ENCODE measurements at regions not wholly inside any gene's neighbourhood (a gene's known extent, or its start where the extent isn't known, plus 50 kb on each side); places are given as distances from the start of the nearest gene placed in this dataset.

GRCh38 chr7:19526639-19527038 lies 182.2 kb downstream of the POLR1F start:
- no peaks in the 10 kb centered on the region for H3K79me2 ChIP-seq (ENCODE audit: control insufficient read depth in 1 of 2, insufficient read depth in 2 of 2, low read length in 2 of 2)
- no peak overlapping the region for H2BK20ac ChIP-seq (ENCODE audit: low read length)
- POLR2A ChIA-PET (ENCODE audit: partially characterized antibody), result no interaction called here
- H2AFZ ChIP-seq (ENCODE audit: low read length), result no peak overlapping the region
- H3K14ac ChIP-seq (ENCODE audit: insufficient read length), result no peak overlapping the region
- no peak overlapping the region for H2AK5ac ChIP-seq (ENCODE audit: low read depth, low read length)
- no peak overlapping the region for H3K56ac ChIP-seq (replicated peaks; ENCODE audit: insufficient read length, low read depth, low read length)
- no peak overlapping the region for H4K8ac ChIP-seq (ENCODE audit: extremely low read depth, insufficient read depth, low read length)
- no peaks in the 10 kb centered on the region for H4K20me1 ChIP-seq (replicated peaks in 1 of 2; ENCODE audit: control insufficient read depth in 1 of 2, insufficient read depth in 2 of 2, low read length in 2 of 2)
- H3K27ac ChIP-seq (ENCODE audit: low read depth, low read length), result no peak overlapping the region
- H3K9ac ChIP-seq (replicated peaks in 1 of 4; ENCODE audit: extremely low read depth in 1 of 4, low read depth in 3 of 4, low read length in 3 of 4), result no peak overlapping the region
- no peak overlapping the region for H2BK12ac ChIP-seq (ENCODE audit: low read depth, low read length)
- H2BK15ac ChIP-seq (ENCODE audit: low read length), result no peak overlapping the region
- H3K27me3 ChIP-seq (replicated peaks in 1 of 4; ENCODE audit: control insufficient read depth in 3 of 4, extremely low read depth in 1 of 4, insufficient read depth in 3 of 4, low read length in 3 of 4), result no peaks in the 10 kb centered on the region
- H3K4ac ChIP-seq (replicated peaks; ENCODE audit: insufficient read length, low read depth, low read length), result no peak overlapping the region
- WGBS, 2 experiments (ENCODE audit: extremely low coverage in 1 of 2, insufficient coverage in 1 of 2, insufficient read length in 1 of 2, insufficient replicate concordance in 2 of 2, low coverage in 1 of 2, low lambda C conversion rate in 2 of 2, missing lambda C conversion rate in 1 of 2), result 85% methylated on average over 2 of the region's 2 CpGs; no CpG with 5 or more reads in 1 of the 2 experiments
- no peaks in the 10 kb centered on the region for H3K79me1 ChIP-seq (ENCODE audit: low read depth, low read length)
- H2BK120ac ChIP-seq (replicated peaks; ENCODE audit: low read depth, low read length), result no peak overlapping the region
- H4K5ac ChIP-seq (ENCODE audit: insufficient read length, low read depth, low read length), result no peak overlapping the region
- no peak overlapping the region for H3K18ac ChIP-seq (ENCODE audit: extremely low read depth, low read length)
- no peak overlapping the region for H3K23ac ChIP-seq (ENCODE audit: insufficient read length)
- FAIRE-seq (no peak), DNase-seq (ENCODE audit: low read depth in 1 of 2, low spot score in 2 of 2) (no peak)
- no peak overlapping the region for H4K91ac ChIP-seq (replicated peaks; ENCODE audit: insufficient read length, low read length)
- H2BK5ac ChIP-seq (ENCODE audit: low read depth, low read length), result no peak overlapping the region
- no peak overlapping the region for H3K4me2 ChIP-seq (ENCODE audit: insufficient read depth in 1 of 2, low read depth in 2 of 2, low read length in 2 of 2)
- no peaks in the 10 kb centered on the region for H3K23me2 ChIP-seq (ENCODE audit: low read depth, low read length)
- H3K4me1 ChIP-seq (replicated peaks in 1 of 4; ENCODE audit: control insufficient read depth in 3 of 4, insufficient read depth in 4 of 4, low read length in 3 of 4), result no peaks in the 10 kb centered on the region
- H3K4me3 ChIP-seq (ENCODE audit: extremely low read depth in 1 of 4, insufficient read depth in 2 of 4, low read depth in 3 of 4, low read length in 4 of 4), result no peak overlapping the region
- H3K36me3 ChIP-seq (ENCODE audit: control insufficient read depth in 2 of 4, insufficient read depth in 4 of 4, low read length in 3 of 4), result no peaks in the 10 kb centered on the region
- CTCF ChIA-PET (ENCODE audit: partially characterized antibody), result no interaction called here
- no peaks in the 10 kb centered on the region for H3K9me3 ChIP-seq (ENCODE audit: insufficient read depth in 2 of 2, low read depth in 1 of 2, low read length in 1 of 2)
- TF ChIP-seq NANOG (IDR thresholded peaks at IDR 0.05; ENCODE audit: insufficient read depth, low read depth, low read length, poor library complexity, severe bottlenecking) (no peak), TAF1 (IDR thresholded peaks at IDR 0.05; ENCODE audit: low read depth, low read length) (no peak), CREB1 (IDR thresholded peaks at IDR 0.05) (no peak), RFX5 (IDR thresholded peaks at IDR 0.05; ENCODE audit: borderline replicate concordance, low read depth, low read length) (no peak), CHD2 (IDR thresholded peaks at IDR 0.05; ENCODE audit: low read length) (no peak), RAD21 (IDR thresholded peaks at IDR 0.05 in 1 of 2, conservative IDR thresholded peaks at IDR 0.05 in 1 of 2; ENCODE audit: low read depth in 2 of 2, low read length in 2 of 2) (no peak), HDAC6 (IDR thresholded peaks at IDR 0.05; ENCODE audit: low read depth, low read length) (no peak), MAFK (IDR thresholded peaks at IDR 0.05; ENCODE audit: low read depth, low read length) (no peak), TBP (IDR thresholded peaks at IDR 0.05; ENCODE audit: low read depth, low read length) (no peak), GTF2F1 (IDR thresholded peaks at IDR 0.05; ENCODE audit: borderline replicate concordance, low read depth, low read length) (no peak), SP4 (IDR thresholded peaks at IDR 0.05; ENCODE audit: low read length) (no peak), USF2 (IDR thresholded peaks at IDR 0.05; ENCODE audit: low read length) (no peak), CHD1 (IDR thresholded peaks at IDR 0.05; ENCODE audit: low read depth, low read length) (no peak), RNF2 (IDR thresholded peaks at IDR 0.05; ENCODE audit: borderline replicate concordance, low read depth, low read length, missing control alignments, poor library complexity, severe bottlenecking) (no peak), SUZ12 (IDR thresholded peaks at IDR 0.05; ENCODE audit: low read length) (no peak)

All from H1 (cell line).